K562 (cell line): ENCODE measurements at regions not wholly inside any gene's neighbourhood (a gene's known extent, or its start where the extent isn't known, plus 50 kb on each side); places are given as distances from the start of the nearest gene placed in this dataset.

Experiments
- CTCF ChIP-seq, 3 experiments: IDR thresholded peaks in 2 of 3; conservative IDR thresholded peaks in 1 of 3; 2 replicates each; pipeline ENCODE4 v1.5.1; 2011 to 2012; ENCODE audit warnings: low read length in 3 of 3, mild to moderate bottlenecking in 3 of 3, control low read depth in 2 of 3, improper control_type of control experiment in 1 of 3, inconsistent platforms in 1 of 3, low read depth in 1 of 3, mixed read lengths in 1 of 3, moderate library complexity in 1 of 3; ENCODE audit not compliant: insufficient read depth in 2 of 3
- MAX ChIP-seq: sonication (generic); formaldehyde crosslinking; IDR thresholded peaks from 2 replicates; pipeline ENCODE4 v1.9.0; 2022; ENCODE audit warnings: mild to moderate bottlenecking, missing genetic modification reagents
- NR3C1 ChIP-seq: sonication (generic); formaldehyde crosslinking; IDR thresholded peaks from 2 replicates; pipeline ENCODE4 v1.8.1; 2022; ENCODE audit warnings: missing genetic modification reagents
- SOX6 ChIP-seq: fragments of 450-650 bp; IDR thresholded peaks from 2 replicates; pipeline ENCODE4 v1.6.1; 2014; ENCODE audit warnings: mild to moderate bottlenecking
- TEAD4 ChIP-seq, 2 experiments: sonication (generic) in 1 of 2; formaldehyde crosslinking in 1 of 2; IDR thresholded peaks; 2 replicates each; pipeline versions ENCODE4 v1.6.1 to v1.8.0; 2012 to 2022; ENCODE audit warnings: borderline replicate concordance in 1 of 2, inconsistent platforms in 1 of 2, low read length in 1 of 2, mild to moderate bottlenecking in 1 of 2, missing genetic modification reagents in 1 of 2
- THRAP3 ChIP-seq: fragments of 450-650 bp; IDR thresholded peaks from 2 replicates; pipeline ENCODE4 v1.6.1; 2016; ENCODE audit warnings: mild to moderate bottlenecking, inconsistent platforms, borderline replicate concordance
- TSHZ1 ChIP-seq: fragments of 250-450 bp; sonication (Bioruptor Pico); IDR thresholded peaks from 2 replicates; pipeline ENCODE4 v1.4.0; 2020; ENCODE audit warnings: mild to moderate bottlenecking, moderate library complexity

GRCh38 chr5:4156153-4156552 is 560.5 kb downstream of the IRX1 start:
- no peak for TF ChIP-seq TSHZ1 (CRISPR knock-in tag)
- no peak for TF ChIP-seq SOX6
- TF ChIP-seq TEAD4 (IDR thresholded peaks at IDR 0.05; ENCODE audit: low read length) = no peak
- TF ChIP-seq TEAD4 (CRISPR knock-in tag; IDR thresholded peaks at IDR 0.05; ENCODE audit: borderline replicate concordance) = no peak
- no peak for TF ChIP-seq NR3C1
- no peak for TF ChIP-seq MAX (CRISPR knock-in tag)
- TF ChIP-seq CTCF (IDR thresholded peaks at IDR 0.05 in 2 of 3, conservative IDR thresholded peaks at IDR 0.05 in 1 of 3; ENCODE audit: insufficient read depth in 2 of 3, low read depth in 1 of 3, low read length in 3 of 3) = no peak
- TF ChIP-seq THRAP3 = no peak
